Colonic mucosa (tissue), 4 donors: ENCODE measurements at regions not wholly inside any gene's neighbourhood (a gene's known extent, or its start where the extent isn't known, plus 50 kb on each side); places are given as distances from the start of the nearest gene placed in this dataset.

Experiments used
- DNase-seq: peaks from one replicate; pipeline ENCODE4 v3.0.0-alpha.2; 2020
- H3K27ac ChIP-seq: fragments of 200-600 bp; one replicate; pipeline ENCODE4 v1.8.0; 2021
- H3K27me3 ChIP-seq: fragments of 200-600 bp; one replicate; pipeline ENCODE4 v1.8.0; 2021
- H3K36me3 ChIP-seq: fragments of 200-600 bp; one replicate; pipeline ENCODE4 v1.8.0; 2021
- H3K4me1 ChIP-seq: fragments of 200-600 bp; one replicate; pipeline ENCODE4 v1.8.0; 2021; ENCODE audit warnings: mild to moderate bottlenecking
- H3K4me3 ChIP-seq: fragments of 200-600 bp; one replicate; pipeline ENCODE4 v1.8.0; 2021
- H3K9ac ChIP-seq, 2 donors: one replicate each; pipeline ENCODE4 v1.7.0; 2013; ENCODE audit warnings: control low read depth in 2 of 2, low read depth in 2 of 2, low read length in 2 of 2
- H3K9me3 ChIP-seq: fragments of 200-600 bp; one replicate; pipeline ENCODE4 v1.8.0; 2021
- CTCF ChIP-seq: fragments of 200-600 bp; IDR thresholded peaks from one replicate; pipeline ENCODE4 v1.8.0; 2022; ENCODE audit warnings: antibody characterized with exemption, mild to moderate bottlenecking
- intact Hi-C: fragments of 100-400 bp; cut with DNase I; formaldehyde crosslinking; loops from one replicate; pipeline ENCODE4 v1.14.1; 2022
- donor health status: healthy.
- donor health status: DM: no; HTN: no; CAD: no.
- donor health status: DM: no; HTN: no; CAD: no.

GRCh38 chr3:24899373-24899772, 404.7 kb upstream of the THRB start:
- intact Hi-C loops, result no loop called here
- no peak for DNase-seq
- TF ChIP-seq CTCF, result no peak
- no peak overlapping the region for H3K4me3 ChIP-seq
- no peak overlapping the region for H3K27ac ChIP-seq
- no peaks in the 10 kb centered on the region for H3K36me3 ChIP-seq
- H3K9me3 ChIP-seq, result no peaks in the 10 kb centered on the region
- no peak overlapping the region for H3K9ac ChIP-seq
- no peaks in the 10 kb centered on the region for H3K27me3 ChIP-seq
- no peaks in the 10 kb centered on the region for H3K4me1 ChIP-seq

- Histone ChIP-seq H3K4me1 (no peaks in the 10 kb centered on the region), H3K27ac (no peak overlapping the region), H3K36me3 (no peaks in the 10 kb centered on the region), H3K9me3 (no peaks in the 10 kb centered on the region), H3K27me3 (no peaks in the 10 kb centered on the region), H3K4me3 (no peak overlapping the region), H3K9ac (no peak overlapping the region)
- no peak for TF ChIP-seq CTCF
- DNase-seq, result no peak
- intact Hi-C loops, result no loop called here
These were observed 405.4 kb upstream of the THRB start for GRCh38 chr3:24899901-24900603.

- no peak for DNase-seq
- Histone ChIP-seq H3K36me3 (no peaks in the 10 kb centered on the region), H3K4me3 (no peak overlapping the region), H3K27me3 (no peaks in the 10 kb centered on the region), H3K9me3 (no peaks in the 10 kb centered on the region), H3K27ac (no peak overlapping the region), H3K9ac (no peak overlapping the region), H3K4me1 (no peaks in the 10 kb centered on the region)
- no peak for TF ChIP-seq CTCF
- intact Hi-C loops, result no loop called here
These were observed 410.6 kb upstream of the THRB start for GRCh38 chr3:24905266-24905665.

- TF ChIP-seq CTCF, result no peak
- Histone ChIP-seq H3K9ac (no peak overlapping the region), H3K36me3 (no peaks in the 10 kb centered on the region), H3K4me3 (no peak overlapping the region), H3K4me1 (no peaks in the 10 kb centered on the region), H3K27me3 (no peaks in the 10 kb centered on the region), H3K27ac (no peak overlapping the region), H3K9me3 (no peaks in the 10 kb centered on the region)
- DNase-seq, result no peak
- intact Hi-C loops, result no loop called here
These were observed 412.5 kb upstream of the THRB start for GRCh38 chr3:24907106-24907505.

- no peak for DNase-seq
- intact Hi-C loops, result no loop called here
- H3K27ac ChIP-seq, result no peak overlapping the region
- H3K27me3 ChIP-seq, result no peaks in the 10 kb centered on the region
- H3K36me3 ChIP-seq, result no peaks in the 10 kb centered on the region
- H3K4me3 ChIP-seq, result no peak overlapping the region
- no peaks in the 10 kb centered on the region for H3K4me1 ChIP-seq
- no peak for TF ChIP-seq CTCF
- no peak overlapping the region for H3K9ac ChIP-seq
- H3K9me3 ChIP-seq, result no peaks in the 10 kb centered on the region
These were observed 416.4 kb upstream of the THRB start for GRCh38 chr3:24911076-24911475.
